GM21825 (cell line): ENCODE measurements at regions not wholly inside any gene's neighbourhood (a gene's known extent, or its start where the extent isn't known, plus 50 kb on each side); places are given as distances from the start of the nearest gene placed in this dataset.
"Not testable (repeated sequence)": the region's sequence is repeated elsewhere in the genome, so short reads cannot be mapped to it uniquely, and the experiment has no call there.

Experiments
- ATAC-seq: cut with Tn5 transposase; IDR thresholded peaks from one replicate; pipeline ENCODE4 v1.9.1; 2021; ENCODE audit warnings: mild to moderate bottlenecking, moderate library complexity; ENCODE audit not compliant: unreplicated experiment

DNA sequence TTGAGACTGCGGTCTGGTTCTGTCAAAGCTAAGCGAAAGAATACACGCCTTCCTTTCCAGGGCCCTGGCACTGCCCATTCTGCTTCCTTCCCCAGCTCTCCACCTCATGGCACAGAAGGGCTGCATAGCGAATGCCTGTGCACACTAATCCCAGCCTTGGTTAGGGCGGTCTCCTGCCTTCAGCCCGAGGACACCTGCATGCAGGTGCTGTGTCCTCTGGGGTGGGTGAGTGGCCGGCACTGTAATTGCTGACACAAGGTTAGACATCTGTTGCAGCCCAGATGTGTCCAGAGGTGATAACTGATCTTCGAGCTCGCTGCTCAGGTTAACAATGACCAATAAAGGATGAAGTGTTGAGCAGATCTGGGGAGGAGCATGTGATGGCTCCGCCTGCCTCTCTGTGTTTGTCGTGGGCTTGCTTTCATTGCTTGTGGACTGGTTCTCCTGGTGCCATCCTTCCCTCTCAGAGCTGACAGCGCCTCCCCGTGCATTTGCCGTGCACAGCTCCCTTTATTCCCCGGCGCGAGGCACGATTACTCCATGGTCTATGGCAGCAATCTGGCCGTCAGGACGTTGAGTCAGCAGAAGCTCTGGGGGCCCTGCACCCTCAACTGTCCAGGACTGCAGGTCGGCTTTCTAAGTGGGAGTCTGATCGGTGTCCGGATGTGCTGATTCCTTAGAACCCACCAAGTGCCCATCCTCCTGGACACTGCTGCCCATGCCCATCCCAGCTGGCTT, 1088.2 kb downstream of the BRD1 start:
- ATAC-seq = no peak

DNA sequence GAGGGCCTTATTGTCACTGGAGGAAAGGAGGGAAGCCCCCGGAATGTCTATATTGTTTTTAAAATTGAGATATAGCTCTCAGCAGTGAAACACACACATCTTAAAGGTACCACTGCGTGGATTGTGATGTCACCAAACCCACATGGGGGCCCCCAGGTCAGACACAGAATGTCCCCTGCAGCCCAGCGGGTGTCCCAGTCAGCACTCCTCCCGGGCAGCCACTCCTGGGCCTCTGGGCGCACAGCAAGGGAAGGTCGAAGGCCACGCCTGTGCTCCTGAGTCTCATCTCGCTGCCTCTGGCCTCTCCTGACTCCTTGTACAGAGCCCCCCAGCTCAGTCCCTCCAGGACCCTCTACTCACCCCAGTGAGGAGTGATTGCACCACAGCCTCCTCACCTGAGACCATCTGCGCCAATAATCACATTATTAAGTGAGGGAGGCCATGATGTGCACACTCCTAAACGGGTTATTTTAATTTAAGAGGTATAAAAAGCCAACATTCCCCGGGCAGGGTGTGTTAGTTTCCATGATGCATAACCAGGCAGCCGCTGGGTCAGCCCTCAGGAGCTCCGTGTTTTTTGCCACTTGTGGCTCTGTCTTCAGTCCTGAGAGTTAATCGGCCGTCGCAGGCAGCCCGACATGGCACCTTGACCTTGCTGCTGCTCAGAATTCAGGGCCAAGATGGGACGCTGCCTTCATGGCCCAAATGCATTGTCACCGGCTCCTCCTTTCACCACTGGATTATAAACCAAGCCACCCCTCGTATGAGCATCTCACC, 1089.3 kb downstream of the BRD1 start:
- ATAC-seq = no peak

DNA sequence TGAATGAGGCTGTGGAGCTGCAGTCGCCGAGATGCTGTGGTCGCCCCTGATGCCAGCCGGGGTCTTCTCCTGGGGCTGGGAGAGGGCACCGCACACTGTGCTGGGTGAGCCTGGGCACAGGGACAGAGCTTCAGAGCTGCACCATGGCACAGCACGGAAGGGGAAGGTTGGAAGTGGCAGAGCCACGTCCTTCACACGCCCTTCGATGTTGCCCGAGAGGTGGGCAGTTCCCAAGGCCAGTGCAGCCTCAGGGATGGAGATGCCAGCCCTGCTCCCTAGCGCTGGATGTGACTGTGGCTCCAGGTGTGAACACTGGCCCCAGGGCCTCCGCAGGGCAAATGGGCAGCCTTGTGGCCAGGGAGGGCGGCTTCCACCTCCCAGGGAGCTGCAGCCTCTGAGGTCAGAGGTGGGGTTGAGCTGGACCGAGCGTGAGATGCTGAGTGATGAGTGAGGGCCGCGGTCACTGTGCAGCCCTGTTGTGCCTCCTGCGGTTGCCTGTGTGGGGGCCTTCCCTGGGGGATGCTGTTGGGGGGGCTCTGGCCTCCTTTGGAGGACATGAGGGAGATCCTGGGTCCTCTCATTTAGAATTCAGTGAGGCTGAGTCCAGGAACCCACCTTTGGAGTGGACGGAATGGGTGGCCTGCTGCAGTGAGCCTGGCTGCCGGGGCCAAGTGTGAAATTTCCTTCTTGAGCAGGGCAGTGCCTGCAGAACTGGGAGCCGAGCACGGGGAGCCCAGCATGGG, 1090.0 kb downstream of the BRD1 start:
- no peak for ATAC-seq

DNA sequence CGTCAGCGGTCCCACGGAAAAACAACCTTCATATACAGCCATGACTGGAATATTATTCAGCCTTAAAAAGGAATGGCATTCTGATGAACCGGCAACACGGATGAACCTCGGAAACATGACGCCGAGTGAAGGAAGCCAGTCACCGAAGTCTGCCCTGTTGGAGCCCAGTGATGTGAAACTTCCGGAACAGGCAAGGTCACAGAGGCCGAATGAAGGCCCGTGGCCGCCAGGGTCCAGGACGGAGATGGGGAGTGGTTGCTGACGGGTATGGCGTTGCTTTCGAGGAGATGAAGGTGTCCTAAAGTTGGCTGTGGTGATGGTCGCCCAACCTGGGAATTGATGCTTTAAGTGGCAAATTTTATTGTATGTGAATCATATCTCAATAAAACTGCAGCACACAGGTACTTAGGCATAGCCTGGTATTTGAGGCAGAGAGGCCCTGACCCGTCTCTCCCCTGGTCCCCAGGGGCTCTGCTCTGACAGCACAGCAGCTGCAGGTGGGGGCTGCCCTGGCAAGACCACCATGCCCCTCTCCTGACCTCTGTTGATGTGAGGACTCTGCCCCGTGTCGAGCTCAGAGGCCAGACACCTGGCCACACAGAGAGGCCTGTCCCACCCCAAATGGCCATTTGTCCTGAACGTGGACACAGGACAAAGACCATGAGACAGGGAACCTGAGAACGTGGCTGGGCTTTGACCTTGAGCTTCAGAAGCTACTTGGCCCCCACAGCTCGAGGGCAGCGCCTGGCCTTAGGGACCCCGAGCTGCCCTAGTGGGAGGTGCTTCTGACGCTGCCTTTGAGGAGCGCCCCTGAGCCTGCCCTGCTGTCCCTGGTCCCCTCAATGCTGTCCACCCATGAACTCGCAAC, 1090.8 kb downstream of the BRD1 start:
- ATAC-seq = no peak

DNA sequence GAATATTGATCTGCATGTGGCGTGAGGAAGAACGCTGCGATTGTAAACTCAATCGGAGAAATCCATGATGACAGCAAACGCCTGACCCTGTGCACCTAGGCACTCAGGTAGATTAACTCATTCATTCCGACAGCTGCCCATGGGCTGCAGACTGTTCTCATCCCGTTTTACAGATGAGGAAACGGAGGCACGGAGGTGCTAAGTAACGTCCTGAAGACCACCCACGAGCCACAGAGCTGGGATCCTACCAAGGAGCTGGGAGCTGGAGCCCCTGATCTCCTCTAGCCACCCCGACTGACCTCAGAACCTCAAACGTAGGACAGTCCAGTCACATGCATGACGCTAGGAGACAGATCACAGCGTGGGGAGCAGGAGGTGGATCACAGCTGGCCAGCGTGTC, 1092.7 kb downstream of the BRD1 start:
- ATAC-seq = no peak

DNA sequence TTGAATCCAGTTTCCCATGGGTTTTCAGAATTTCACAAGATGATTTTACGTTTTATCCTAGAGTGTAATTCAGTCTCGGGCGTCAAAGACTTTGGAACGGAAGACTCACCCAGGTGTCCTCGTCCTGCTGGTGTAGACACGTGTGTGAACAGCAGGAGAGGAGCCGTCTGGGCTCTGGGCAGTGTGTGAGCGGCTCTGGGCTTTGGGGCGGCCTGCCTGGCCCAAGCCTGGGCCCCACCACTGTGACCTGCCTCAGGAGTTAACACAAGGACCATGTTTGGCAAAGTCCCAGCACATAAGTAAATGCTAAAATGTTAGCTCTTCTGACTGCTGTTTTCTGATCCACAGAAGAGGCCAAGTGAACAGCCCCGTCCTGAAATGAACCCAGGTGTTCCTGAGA, 1093.3 kb downstream of the BRD1 start:
- ATAC-seq = no peak

DNA sequence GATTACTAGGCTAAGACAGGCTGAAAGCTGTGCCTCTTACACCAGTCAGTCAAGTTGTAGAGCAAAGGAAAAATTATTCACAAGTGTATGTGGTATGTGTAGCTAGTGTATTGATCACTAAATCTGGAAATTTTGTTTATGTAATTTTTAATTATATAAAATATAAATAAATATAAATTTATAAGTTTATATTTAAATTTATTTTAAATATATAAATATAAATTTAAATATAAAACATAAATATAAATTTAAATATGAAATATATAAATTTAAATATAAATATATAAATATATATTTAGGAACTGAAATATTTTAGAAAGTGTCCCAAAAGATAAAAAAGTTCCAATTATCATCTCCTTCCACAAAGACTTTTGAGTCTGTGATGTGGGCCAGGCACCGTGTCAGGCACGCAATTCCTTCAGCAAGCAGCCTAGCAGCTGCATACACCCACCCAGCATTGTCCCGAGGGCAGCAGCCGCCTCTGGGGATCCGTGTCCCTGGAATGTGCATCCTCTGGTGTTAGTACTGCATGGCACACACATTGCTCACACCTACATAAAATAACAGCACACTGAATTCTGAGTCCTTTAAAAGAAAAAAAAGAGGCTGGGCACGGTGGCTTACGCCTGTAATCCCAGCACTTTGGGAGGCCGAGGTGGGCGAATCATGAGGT, 1098.0 kb downstream of the BRD1 start:
- no peak for ATAC-seq

DNA sequence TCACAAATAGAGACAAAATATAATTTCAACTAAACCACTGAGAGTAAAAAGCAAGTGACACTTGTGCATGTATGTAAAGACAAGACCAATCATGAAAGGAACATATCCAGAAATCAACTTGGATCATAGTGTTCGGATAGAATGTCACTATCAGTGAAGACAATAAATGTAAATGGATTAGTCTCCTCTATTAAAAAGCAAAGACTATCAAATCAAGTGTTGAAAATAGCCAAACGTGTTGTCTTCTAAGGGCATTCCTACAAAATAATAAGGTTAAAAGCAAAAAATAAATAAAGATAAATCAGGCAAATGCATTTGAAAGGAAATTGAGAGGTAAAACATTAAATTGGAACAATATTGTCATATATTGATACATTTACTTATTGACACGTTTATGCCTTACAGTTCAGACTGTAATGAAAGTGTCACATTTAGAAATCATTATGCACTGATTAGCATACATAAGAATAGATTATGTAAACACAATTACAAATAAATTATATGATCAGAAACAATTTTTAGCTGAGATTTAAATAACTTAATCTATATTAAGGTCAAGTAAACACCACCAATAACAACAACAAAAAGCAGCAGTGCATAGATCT, 1100.1 kb downstream of the BRD1 start:
- ATAC-seq = no peak

DNA sequence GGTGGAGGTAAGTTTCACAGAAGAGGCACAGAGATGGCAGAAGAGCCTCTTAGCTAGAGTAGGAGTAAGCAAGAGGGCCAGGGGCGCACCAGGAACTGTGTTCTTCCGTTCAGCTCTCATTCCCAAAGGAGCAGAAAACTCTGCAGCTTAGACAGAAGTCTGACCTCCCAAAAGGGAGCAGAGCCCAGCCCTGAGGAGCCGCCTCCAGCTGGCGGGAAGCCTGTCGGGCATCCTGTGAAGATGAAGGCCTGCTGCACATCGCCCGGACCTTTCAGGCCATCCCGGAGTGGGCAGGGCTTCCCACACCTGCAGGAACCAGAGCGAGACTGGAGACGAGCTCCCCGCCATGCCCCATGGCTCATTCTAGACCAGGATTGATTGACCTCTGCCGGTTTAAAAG, 1102.8 kb downstream of the BRD1 start:
- ATAC-seq = no peak

DNA sequence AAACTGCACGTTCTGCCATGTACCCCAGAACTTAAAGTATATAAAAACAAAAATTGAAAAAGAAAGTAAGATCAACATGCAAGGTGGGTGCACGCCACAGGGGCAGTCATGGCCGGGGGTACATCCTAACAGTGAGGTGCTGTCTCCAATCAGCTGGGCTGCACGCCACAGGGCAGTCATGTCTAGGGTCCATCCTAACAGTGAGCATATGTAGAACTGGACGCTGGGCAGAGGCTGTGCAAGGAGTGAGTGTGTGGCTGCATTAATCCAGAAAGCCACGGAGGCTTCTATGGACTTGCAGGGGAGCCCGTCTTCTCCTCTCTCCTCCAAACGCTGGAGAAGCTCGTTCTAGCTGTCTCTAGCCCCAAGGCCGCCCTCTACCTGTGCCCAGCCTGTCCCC, 1105.0 kb downstream of the BRD1 start:
- ATAC-seq = no peak

DNA sequence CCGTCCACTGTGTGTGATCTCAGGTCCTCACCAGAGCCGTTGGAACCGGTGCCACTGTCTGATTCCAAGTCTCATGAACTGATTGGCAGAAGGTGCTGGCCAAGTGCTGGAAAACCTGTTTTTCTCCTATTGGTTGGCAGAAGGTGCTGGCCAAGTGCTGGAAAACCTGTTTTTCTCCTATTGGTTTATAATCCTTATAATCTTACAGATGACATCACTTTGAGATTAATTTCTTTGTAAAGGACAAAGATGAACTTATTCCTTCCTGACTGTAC, 1106.3 kb downstream of the BRD1 start:
- no peak for ATAC-seq

DNA sequence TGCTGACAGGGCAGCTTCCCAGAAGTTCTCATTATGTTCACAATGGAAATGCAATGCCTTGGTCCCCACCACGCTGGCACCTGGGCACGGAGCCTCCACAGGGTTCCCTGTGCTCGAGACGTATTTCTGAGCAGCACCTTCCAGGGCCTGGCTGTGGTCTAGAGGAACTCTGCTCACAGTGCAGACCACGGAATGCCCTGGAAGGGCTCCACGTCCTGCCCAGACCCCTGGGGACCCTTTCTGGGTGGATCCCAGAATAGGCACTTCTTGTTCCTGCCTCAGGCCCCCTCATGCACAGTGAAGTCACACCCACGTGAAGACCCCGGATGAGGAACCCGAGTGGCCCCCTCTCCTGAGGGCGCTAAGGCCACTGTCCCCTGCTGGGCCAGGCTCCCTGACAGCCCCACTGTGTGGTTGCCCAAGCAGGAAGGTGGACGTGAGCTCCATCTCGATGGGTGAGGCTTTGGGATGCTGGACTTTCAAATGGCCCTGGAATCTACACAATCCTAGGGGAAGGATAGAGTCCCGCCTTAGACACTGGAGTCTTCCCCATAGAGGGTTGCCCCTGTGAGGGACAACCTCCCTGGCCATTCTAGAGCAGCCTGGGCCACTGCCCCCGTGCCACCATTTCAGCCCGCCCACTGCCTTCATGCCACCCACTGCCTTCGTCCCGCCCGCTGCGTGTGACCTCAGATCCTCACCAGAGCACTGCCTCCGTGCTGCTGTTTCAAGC, 1106.8 kb downstream of the BRD1 start:
- ATAC-seq = no peak

DNA sequence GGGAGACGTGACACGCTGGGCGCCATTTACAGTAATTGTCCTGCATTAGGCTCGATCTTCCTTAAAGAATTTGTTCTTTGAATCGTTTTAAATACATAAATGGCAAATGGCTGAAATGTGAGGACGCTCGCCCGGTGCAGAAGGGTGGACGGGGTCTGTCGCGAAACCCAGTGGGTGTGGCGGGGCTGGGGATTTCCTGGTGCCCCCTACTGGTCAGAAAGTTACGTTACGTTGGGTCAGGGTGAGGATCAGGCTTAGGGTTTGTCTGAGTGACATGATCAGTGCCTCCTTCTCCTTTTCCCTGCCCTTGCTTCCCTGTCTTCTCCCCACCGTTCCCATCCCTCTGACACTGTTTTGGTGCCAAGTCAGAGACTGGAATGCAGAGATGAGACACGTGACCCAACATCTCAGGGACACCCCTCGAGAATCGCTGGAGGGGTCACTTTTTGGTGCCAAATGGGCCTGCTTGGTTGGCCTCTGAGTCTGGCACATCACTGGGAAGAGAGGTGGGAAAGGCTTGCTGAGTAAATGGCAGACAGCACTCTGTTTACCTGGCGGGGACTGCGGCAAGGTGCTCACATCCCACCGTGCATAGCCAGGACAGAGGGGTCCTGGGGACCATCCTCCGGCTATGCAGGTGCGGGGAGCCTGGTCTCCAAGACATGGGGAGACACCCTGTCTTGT, 1107.6 kb downstream of the BRD1 start:
- no peak for ATAC-seq

DNA sequence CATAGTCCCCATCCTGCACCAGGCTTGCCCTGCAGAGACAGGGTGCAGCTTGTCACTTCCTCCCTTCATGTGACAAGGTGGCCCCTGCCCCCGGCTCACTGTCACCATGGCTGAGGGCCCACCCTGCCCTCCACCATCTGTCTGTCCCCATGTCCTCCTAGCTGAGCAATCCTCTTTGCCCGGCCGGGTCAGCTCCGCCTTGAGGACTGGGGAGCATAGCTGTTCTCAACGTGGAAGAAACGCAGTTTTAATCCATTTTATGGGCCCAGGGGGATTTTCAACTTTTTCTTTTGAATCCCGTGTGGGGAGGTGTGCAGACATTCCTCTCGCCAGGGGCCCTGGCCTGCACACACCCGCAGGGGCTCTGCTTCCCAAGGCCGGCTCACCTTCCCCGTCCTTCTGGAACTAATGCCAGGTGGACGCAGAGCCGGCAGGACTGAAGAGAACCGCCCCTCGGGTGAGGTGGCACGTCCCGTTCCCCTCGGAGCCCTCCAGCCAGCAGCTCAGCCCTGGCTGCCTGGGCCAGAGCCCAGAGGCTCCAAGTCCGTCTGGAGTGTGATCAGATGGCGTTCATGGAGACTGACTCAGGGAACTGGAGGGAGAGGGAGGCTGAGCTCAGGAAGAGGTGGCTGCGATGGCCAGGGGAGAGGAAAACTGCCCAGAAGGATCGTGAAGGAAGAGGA, 1108.7 kb downstream of the BRD1 start:
- ATAC-seq = no peak

DNA sequence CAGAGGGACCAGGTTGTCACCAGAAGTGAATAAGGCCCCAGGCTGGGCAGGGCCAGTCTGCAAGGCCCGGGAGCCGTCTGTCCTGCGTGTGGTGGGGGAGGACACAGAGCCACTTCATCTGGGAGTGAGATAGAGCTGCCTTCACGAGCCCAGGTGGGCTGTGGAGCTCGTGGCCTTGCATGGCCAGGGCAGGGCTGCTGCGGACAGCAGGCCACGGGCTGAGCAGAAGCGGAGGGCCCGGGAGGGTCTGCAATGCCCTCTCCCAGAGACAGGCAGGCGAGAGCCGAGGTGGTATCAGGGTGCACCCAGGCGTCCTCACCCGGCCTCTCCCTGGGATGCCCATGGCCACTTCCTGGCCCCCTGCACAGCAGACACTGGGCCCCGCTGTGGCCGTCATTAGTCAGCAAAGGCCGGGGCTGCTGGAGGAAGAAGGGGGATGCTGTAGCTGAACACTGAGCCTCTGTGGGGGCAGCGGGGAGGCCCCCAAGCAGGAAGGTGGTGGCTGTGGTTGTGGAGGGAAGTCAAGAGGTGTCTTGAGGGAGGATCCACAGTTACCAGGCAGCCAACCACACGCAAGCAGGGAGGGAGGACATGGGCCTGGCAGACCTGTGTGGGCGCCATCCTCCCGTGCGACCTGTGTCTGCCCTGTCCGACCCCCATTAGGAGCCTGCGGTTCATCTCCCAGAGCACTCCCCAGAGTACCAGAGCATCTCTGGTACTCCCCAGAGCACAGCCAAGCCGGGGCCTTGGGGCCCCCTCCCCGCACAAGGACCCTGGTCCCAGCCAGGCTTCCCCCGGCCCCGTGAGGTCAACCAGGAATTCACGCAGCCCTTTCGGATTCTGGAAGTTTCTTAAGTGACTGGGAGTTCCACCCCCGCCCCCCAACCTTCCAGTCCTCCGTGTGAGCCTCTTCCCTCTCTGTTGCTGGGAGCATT, 1109.5 kb downstream of the BRD1 start:
- ATAC-seq = no peak

DNA sequence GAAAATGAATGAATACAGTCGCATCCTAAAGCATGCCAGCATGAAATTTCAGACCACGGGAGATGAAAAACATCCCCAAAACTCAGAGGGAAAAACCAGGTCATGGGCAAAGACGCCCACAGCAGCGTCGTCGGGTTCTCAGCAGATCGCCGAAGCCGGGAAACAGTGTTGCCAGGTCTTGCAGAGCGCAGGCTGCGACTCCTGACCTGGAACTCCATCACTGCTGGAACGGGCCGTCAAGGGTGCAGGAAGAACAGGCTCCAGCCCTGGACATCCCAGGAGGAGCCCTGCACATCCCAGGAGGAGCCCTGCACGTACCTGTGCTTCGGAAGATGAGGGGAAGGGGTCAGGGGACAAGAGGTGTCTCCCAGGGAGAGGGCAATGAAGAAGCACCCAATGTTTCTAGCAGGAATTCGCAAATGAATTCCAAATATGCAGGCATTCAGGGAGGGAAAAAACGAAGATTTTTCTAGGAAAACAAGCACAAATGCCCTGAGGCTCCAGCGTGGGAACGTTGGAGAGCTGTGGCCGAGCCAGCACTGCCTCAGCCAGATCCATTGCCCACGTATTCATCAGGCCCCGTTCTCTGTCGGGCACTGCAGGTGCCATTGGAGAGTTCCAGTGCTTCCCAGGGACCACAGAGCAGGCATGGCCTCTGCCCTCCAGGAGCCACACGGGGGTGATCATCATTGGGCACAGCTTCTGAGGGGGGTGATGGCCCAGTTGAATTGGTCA, 1110.4 kb downstream of the BRD1 start:
- no peak for ATAC-seq

DNA sequence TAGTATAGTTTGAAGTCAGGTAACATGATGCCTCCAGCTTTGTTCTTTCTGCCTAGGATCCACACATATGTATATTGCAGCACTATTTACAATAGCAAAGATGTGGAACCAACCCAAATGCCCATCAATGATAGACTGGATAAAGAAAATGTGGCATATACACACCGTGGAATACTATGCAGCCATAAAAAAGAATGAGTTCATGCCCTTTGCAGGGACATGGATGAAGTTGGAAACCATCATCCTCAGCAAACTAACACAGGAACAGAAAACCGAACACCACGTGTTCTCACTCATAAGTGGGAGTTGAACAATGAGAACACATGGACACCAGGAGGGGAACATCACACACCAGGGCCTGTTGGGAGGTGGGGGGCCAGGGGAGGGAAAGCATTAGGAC, 1111.5 kb downstream of the BRD1 start:
- not testable (repeated sequence) for ATAC-seq
